ENCODE measurements at regions not wholly inside any gene's neighbourhood (a gene's known extent, or its start where the extent isn't known, plus 50 kb on each side); places are given as distances from the start of the nearest gene placed in this dataset.
A peak's percentile ranks its signal among the peaks of the same experiment; 100 is the strongest.

DNA sequence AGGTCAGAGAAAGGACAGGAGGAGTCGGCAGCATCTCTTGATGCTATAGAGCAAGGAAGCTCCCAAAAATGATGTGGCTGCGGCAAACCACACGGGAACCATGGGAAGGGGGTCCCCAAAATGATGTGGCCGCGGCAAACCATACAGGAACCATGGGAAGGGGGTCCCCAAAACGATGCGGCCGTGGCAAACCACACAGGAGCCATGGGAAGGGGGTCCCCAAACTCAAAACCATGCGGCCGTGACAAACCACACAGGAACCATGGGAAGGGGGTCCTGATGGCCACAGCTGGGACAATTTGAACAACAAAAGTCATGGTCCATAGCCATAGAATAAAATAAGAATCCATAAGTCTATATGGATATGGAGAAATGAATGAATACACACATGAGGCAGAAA lies 58.4 kb upstream of the GLI2 start:
- H3K9me3 ChIP-seq (ENCODE audit: low read length): no peaks in the 10 kb centered on the region
- H4K20me1 ChIP-seq (ENCODE audit: low read length): no peaks in the 10 kb centered on the region
- no peak overlapping the region for H3K4me3 ChIP-seq (ENCODE audit: low read length)
- H3K9me2 ChIP-seq (replicated peaks; ENCODE audit: low read length): no peaks in the 10 kb centered on the region
- H3F3A ChIP-seq (ENCODE audit: low read length, unreplicated experiment): no peaks in the 10 kb centered on the region
- BruUV-seq (replicated peaks): no TSS peak
- intact Hi-C loops (cut with micrococcal nuclease): loop anchor here (10.0 kb wide), 1 partner anchor 152 kb away; no protein-coding TSS in a partner anchor
- ChIA-PET POLR2A (ENCODE audit: unreplicated experiment) (interaction anchor here (0.5 kb wide), 1 partner anchor 102 kb away, joined by 4 read pairs; no protein-coding TSS in a partner anchor), CTCF (interaction anchor here (1.0 to 1.8 kb wide), 2 partner anchors 124 to 334 kb away, joined by 3 to 4 read pairs; no protein-coding TSS in a partner anchor)
- no peaks in the 10 kb centered on the region for H3K27me3 ChIP-seq (ENCODE audit: low read length)
- no peak overlapping the region for H3K4me2 ChIP-seq (ENCODE audit: low read length)
- DNase-seq (no peak), ATAC-seq (no peak)
- H3K36me3 ChIP-seq (ENCODE audit: low read depth, low read length): no peaks in the 10 kb centered on the region
- H2AFZ ChIP-seq (ENCODE audit: low read length): no peak overlapping the region
- H3K9ac ChIP-seq (ENCODE audit: low read length): no peak overlapping the region
- no peak for TF ChIP-seq EZH2 (IDR thresholded peaks at IDR 0.05; ENCODE audit: low read length, unreplicated experiment)
- peaks cover 4% of the 10 kb centered on the region; the same call in 1 of the 2 replicates for H3K4me1 ChIP-seq (ENCODE audit: insufficient read depth, low read length)
- no peaks in the 10 kb centered on the region for H3K79me2 ChIP-seq (ENCODE audit: low read length)
- no peak overlapping the region for H3K27ac ChIP-seq (ENCODE audit: low read length)

DNA sequence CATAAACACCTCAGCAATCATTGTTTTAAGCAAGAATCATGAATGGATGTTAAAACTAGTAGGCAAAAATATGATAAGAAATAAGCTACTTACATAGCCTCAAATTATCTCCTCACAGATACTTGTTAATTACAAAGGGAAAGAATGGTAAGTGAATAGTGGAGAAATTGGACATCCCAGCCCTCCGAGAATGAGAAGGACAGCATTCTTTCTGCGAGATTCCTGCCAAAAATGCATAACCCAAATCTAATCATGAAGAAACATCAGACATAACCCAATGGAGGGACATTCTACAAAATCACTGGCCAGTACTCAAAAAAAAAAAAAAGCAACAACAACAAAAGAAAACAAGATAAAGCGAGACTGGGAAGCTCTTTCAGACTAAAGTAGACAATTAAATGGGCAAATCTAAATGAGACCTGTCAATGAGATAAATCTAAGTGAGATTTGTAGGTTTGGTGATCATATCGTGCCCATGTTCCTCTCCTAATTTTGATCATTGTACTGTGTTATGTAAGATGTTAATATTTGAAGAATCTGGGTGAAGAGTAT lies 57.9 kb upstream of the GLI2 start:
- Histone ChIP-seq H3K27ac (ENCODE audit: low read length) (no peak overlapping the region), H3K27me3 (ENCODE audit: low read length) (no peaks in the 10 kb centered on the region), H3K4me3 (ENCODE audit: low read length) (no peak overlapping the region), H2AFZ (ENCODE audit: low read length) (no peak overlapping the region), H3F3A (ENCODE audit: low read length, unreplicated experiment) (no peaks in the 10 kb centered on the region), H3K36me3 (ENCODE audit: low read depth, low read length) (no peaks in the 10 kb centered on the region), H3K79me2 (ENCODE audit: low read length) (no peaks in the 10 kb centered on the region), H3K9me3 (ENCODE audit: low read length) (no peaks in the 10 kb centered on the region), H4K20me1 (ENCODE audit: low read length) (no peaks in the 10 kb centered on the region), H3K4me1 (ENCODE audit: insufficient read depth, low read length) (peaks cover 4% of the 10 kb centered on the region; the same call in 1 of the 2 replicates), H3K9me2 (replicated peaks; ENCODE audit: low read length) (no peaks in the 10 kb centered on the region), H3K4me2 (ENCODE audit: low read length) (no peak overlapping the region), H3K9ac (ENCODE audit: low read length) (no peak overlapping the region)
- no peak for ATAC-seq
- TF ChIP-seq EZH2phosphoT487 (IDR thresholded peaks at IDR 0.05; ENCODE audit: borderline replicate concordance, low read length) (no peak), CTCF (conservative IDR thresholded peaks at IDR 0.05; ENCODE audit: low read depth, low read length) (no peak), EZH2 (IDR thresholded peaks at IDR 0.05; ENCODE audit: low read length, unreplicated experiment) (no peak)
- ChIA-PET POLR2A (ENCODE audit: unreplicated experiment) (interaction anchor here (0.5 kb wide), 1 partner anchor 102 kb away, joined by 4 read pairs; no protein-coding TSS in a partner anchor), CTCF (interaction anchor here (1.0 to 1.8 kb wide), 2 partner anchors 124 to 335 kb away, joined by 3 to 4 read pairs; no protein-coding TSS in a partner anchor)
- BruUV-seq (replicated peaks): no TSS peak
- intact Hi-C loops (cut with micrococcal nuclease): loop anchor here (10.0 kb wide), 1 partner anchor 153 kb away; no protein-coding TSS in a partner anchor
- no peak for DNase-seq

GRCh38 chr2:120678251-120678650 lies 57.4 kb upstream of the GLI2 start:
- no peaks in the 10 kb centered on the region for H3K9me2 ChIP-seq (replicated peaks; ENCODE audit: low read length)

More at GRCh38 chr2:120678251-120678650, 57.4 kb upstream of the GLI2 start:
- Histone ChIP-seq H3K36me3 (ENCODE audit: low read depth, low read length) (no peaks in the 10 kb centered on the region), H3K9ac (ENCODE audit: low read length) (no peak overlapping the region), H3K9me3 (ENCODE audit: low read length) (no peaks in the 10 kb centered on the region), H3K4me2 (ENCODE audit: low read length) (no peak overlapping the region), H3K4me1 (ENCODE audit: insufficient read depth, low read length) (peaks cover 4% of the 10 kb centered on the region; the same call in 1 of the 2 replicates), H3F3A (ENCODE audit: low read length, unreplicated experiment) (no peaks in the 10 kb centered on the region), H4K20me1 (ENCODE audit: low read length) (no peaks in the 10 kb centered on the region), H3K27ac (ENCODE audit: low read length) (no peak overlapping the region), H3K4me3 (ENCODE audit: low read length) (no peak overlapping the region), H2AFZ (ENCODE audit: low read length) (no peak overlapping the region), H3K27me3 (ENCODE audit: low read length) (no peaks in the 10 kb centered on the region), H3K79me2 (ENCODE audit: low read length) (no peaks in the 10 kb centered on the region)
- CTCF ChIA-PET: interaction anchor here (1.0 to 1.8 kb wide), 2 partner anchors 125 to 335 kb away, joined by 3 to 4 read pairs; no protein-coding TSS in a partner anchor
- TF ChIP-seq EZH2 (IDR thresholded peaks at IDR 0.05; ENCODE audit: low read length, unreplicated experiment) (no peak), EZH2phosphoT487 (IDR thresholded peaks at IDR 0.05; ENCODE audit: borderline replicate concordance, low read length) (no peak)
- intact Hi-C loops (cut with micrococcal nuclease): loop anchor here (10.0 kb wide), 1 partner anchor 153 kb away; no protein-coding TSS in a partner anchor
- BruUV-seq (replicated peaks): no TSS peak
- POLR2A ChIA-PET (ENCODE audit: unreplicated experiment): no interaction called here
- peak; percentile 13 for DNase-seq
- ATAC-seq: no peak

All from PC-3 (cell line).